ENCODE measurements at regions not wholly inside any gene's neighbourhood (a gene's known extent, or its start where the extent isn't known, plus 50 kb on each side); places are given as distances from the start of the nearest gene placed in this dataset.

- DNase-seq (no peak), ATAC-seq (replicated peaks) (no peak)
- peaks cover 11% of the 10 kb centered on the region in 2 donors for H3K9me3 Mint-ChIP-seq
- H3K4me3 Mint-ChIP-seq, result no peak overlapping the region
- no peaks in the 10 kb centered on the region for H3K36me3 Mint-ChIP-seq (ENCODE audit: insufficient read depth)
- H3K4me1 Mint-ChIP-seq (ENCODE audit: low read depth in 2 of 2), result no peaks in the 10 kb centered on the region
- H3K27ac Mint-ChIP-seq, result no peak overlapping the region
- no peaks in the 10 kb centered on the region for H3K27me3 Mint-ChIP-seq
Measured at GRCh38 chr11:106456647-106457046, 379.2 kb downstream of the AASDHPPT start.

DNA sequence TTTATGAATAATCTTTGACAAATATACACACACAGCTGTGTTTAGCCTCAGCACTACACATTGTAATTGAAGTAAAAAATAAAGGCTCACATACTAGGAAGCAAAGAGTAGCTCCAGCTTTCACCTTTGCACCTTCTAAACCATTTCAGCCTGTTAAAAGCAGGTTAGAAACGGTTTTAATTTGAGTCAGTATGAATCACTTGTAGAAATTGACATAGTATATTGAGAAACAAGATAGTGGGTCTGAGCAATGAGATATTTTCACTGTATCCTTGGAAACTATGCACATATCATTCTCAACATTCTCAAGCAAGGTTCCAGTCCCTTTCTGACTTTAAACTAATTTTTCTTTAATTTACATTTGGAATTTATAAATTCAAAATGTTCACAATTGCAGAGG lies 380.3 kb downstream of the AASDHPPT start:
- no peak overlapping the region for H3K4me3 Mint-ChIP-seq
- no peaks in the 10 kb centered on the region for H3K4me1 Mint-ChIP-seq (ENCODE audit: low read depth in 2 of 2)
- no peak overlapping the region for H3K27ac Mint-ChIP-seq
- no peaks in the 10 kb centered on the region for H3K27me3 Mint-ChIP-seq
- no peaks in the 10 kb centered on the region for H3K36me3 Mint-ChIP-seq (ENCODE audit: insufficient read depth)
- H3K9me3 Mint-ChIP-seq, result peaks cover 13 to 17% of the 10 kb centered on the region in 2 donors
- DNase-seq, result no peak
- no peak for ATAC-seq (replicated peaks)

DNA sequence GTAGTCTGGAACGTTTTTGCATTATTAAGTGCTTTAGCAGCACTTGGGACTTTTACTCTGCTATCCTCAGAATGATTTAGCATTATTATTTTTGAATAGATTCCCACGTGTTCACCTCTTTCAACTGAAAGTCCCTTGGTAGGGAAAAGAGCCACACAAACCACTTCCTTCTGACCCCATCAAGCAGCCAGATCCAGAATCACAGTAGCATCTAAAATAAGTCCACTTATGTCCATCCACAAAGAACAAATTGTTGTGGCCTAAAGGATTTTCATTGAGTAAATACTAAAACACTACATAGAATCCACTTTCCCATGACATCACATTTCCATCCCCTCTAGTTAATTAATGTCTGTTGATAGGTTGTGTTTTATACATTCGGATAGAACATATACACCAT lies 381.7 kb downstream of the AASDHPPT start:
- no peak overlapping the region for H3K4me3 Mint-ChIP-seq
- H3K27me3 Mint-ChIP-seq, result no peaks in the 10 kb centered on the region
- H3K27ac Mint-ChIP-seq, result no peak overlapping the region
- H3K4me1 Mint-ChIP-seq (ENCODE audit: low read depth in 2 of 2), result no peaks in the 10 kb centered on the region
- no peaks in the 10 kb centered on the region for H3K36me3 Mint-ChIP-seq (ENCODE audit: insufficient read depth)
- ATAC-seq (replicated peaks), result no peak
- no peak for DNase-seq
- H3K9me3 Mint-ChIP-seq, result peaks cover 10 to 17% of the 10 kb centered on the region in 2 donors

DNA sequence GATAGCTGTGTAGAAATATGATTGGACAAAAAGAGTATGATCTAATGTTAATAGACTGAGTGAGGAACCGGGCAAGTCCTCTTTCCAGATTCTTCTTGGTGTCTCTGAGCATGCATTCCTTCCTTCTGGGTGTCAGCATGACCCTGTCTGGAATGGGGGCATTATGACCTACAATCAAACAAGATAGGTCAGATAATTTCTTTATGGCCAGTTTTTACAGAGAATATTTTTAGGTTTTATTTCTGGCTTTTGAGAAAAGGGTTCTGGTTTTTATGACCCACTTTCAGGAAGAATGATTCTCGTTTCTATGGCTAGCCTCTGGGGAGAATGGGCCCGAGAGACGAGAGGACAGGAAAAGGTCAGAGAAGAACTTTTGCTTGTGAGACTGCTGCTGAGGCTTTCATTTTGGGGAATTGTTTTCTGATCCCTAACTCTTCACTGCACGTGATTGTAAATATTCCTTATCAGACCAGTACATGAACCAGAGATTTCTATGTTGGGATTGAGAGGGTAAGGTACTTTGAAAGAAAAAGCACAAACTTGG lies 383.8 kb downstream of the AASDHPPT start:
- no peaks in the 10 kb centered on the region for H3K36me3 Mint-ChIP-seq (ENCODE audit: insufficient read depth)
- H3K4me3 Mint-ChIP-seq, result no peak overlapping the region
- H3K9me3 Mint-ChIP-seq, result peaks cover 5 to 15% of the 10 kb centered on the region in 2 donors
- H3K4me1 Mint-ChIP-seq (ENCODE audit: low read depth in 2 of 2), result no peaks in the 10 kb centered on the region
- no peak for DNase-seq
- no peak overlapping the region for H3K27ac Mint-ChIP-seq
- H3K27me3 Mint-ChIP-seq, result no peaks in the 10 kb centered on the region
- no peak for ATAC-seq (replicated peaks)

DNA sequence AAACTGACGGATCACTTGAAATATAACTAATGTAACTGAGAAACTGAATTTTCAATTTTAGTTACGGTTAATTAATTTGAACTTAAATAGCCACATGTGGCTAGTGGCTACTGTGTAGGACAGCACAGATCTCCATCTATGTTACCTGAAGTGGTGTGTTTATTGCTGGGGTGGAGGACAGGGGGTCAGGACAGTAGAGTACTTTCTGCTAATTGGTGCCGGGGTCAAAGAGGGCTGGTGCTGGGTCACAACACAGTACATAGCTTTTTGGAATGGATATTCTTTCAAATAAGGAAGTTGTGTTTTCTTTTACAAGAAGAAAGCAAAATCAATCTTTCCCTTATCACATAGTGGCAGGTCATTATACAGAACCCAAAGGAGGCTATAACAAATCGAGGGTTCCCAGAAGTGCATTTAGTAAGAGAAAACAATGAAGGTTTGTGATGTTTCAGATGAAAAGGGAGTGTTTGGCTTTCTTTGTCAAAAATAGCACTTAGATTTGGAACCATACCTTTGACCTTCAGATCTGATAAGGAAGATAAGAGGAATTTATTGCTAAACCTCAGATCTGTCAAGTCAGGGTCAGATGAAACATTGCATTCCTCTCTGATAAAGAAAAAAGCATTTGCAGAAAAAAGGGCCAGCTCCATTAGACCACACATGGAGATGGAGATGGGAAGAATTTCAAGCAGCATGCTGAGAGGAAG lies 384.5 kb downstream of the AASDHPPT start:
- H3K27me3 Mint-ChIP-seq, result no peaks in the 10 kb centered on the region
- H3K4me3 Mint-ChIP-seq, result no peak overlapping the region
- peaks cover 5 to 15% of the 10 kb centered on the region in 2 donors for H3K9me3 Mint-ChIP-seq
- ATAC-seq (replicated peaks), result no peak
- DNase-seq, result no peak
- H3K27ac Mint-ChIP-seq, result no peak overlapping the region
- H3K36me3 Mint-ChIP-seq (ENCODE audit: insufficient read depth), result no peaks in the 10 kb centered on the region
- no peaks in the 10 kb centered on the region for H3K4me1 Mint-ChIP-seq (ENCODE audit: low read depth in 2 of 2)

DNA sequence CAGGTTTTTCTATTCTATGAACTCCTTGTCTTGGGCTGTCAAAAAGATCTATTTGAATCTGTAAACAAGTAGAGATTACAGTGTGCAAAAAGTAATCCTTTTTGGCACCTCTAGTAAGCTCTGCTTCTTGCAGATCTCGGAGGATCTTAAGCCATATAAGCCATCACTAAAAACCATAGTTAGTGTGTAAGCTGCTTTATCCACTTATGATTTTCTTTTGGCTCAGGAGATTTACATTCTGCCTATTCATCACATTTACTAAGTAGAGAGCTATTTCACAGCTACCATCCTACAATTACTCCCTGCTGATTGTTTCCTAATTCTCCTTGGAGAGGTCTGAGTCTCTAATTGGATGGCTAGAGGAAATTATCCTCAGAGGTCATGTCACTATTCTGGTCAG lies 385.7 kb downstream of the AASDHPPT start:
- peaks cover 5 to 15% of the 10 kb centered on the region in 2 donors for H3K9me3 Mint-ChIP-seq
- DNase-seq, result no peak
- H3K27me3 Mint-ChIP-seq, result no peaks in the 10 kb centered on the region
- H3K4me3 Mint-ChIP-seq, result no peak overlapping the region
- no peak overlapping the region for H3K27ac Mint-ChIP-seq
- no peaks in the 10 kb centered on the region for H3K36me3 Mint-ChIP-seq (ENCODE audit: insufficient read depth)
- H3K4me1 Mint-ChIP-seq (ENCODE audit: low read depth in 2 of 2), result no peaks in the 10 kb centered on the region
- ATAC-seq (replicated peaks), result no peak

- Mint-ChIP-seq H3K9me3 (peaks cover 8 to 15% of the 10 kb centered on the region in 2 donors), H3K4me3 (no peak overlapping the region), H3K36me3 (ENCODE audit: insufficient read depth) (no peaks in the 10 kb centered on the region), H3K4me1 (ENCODE audit: low read depth in 2 of 2) (no peaks in the 10 kb centered on the region), H3K27me3 (no peaks in the 10 kb centered on the region), H3K27ac (no peak overlapping the region)
- DNase-seq (no peak), ATAC-seq (replicated peaks) (no peak)
Measured at GRCh38 chr11:106463796-106464201, 386.3 kb downstream of the AASDHPPT start.

- H3K27ac Mint-ChIP-seq, result no peak overlapping the region
- no peaks in the 10 kb centered on the region for H3K4me1 Mint-ChIP-seq (ENCODE audit: low read depth in 2 of 2)
- H3K36me3 Mint-ChIP-seq (ENCODE audit: insufficient read depth), result no peaks in the 10 kb centered on the region
- ATAC-seq (replicated peaks) (no peak), DNase-seq (no peak)
- no peaks in the 10 kb centered on the region for H3K27me3 Mint-ChIP-seq
- H3K9me3 Mint-ChIP-seq, result peaks cover 8 to 15% of the 10 kb centered on the region in 2 donors
- H3K4me3 Mint-ChIP-seq, result no peak overlapping the region
Measured at GRCh38 chr11:106464728-106465127, 387.3 kb downstream of the AASDHPPT start.

- ATAC-seq (replicated peaks), result no peak
- Mint-ChIP-seq H3K27ac (no peak overlapping the region), H3K9me3 (peaks cover 6 to 15% of the 10 kb centered on the region in 2 donors), H3K36me3 (ENCODE audit: insufficient read depth) (no peaks in the 10 kb centered on the region), H3K4me1 (ENCODE audit: low read depth in 2 of 2) (no peaks in the 10 kb centered on the region), H3K4me3 (no peak overlapping the region), H3K27me3 (no peaks in the 10 kb centered on the region)
- no peak for DNase-seq
Measured at GRCh38 chr11:106466521-106467080, 389.1 kb downstream of the AASDHPPT start.

DNA sequence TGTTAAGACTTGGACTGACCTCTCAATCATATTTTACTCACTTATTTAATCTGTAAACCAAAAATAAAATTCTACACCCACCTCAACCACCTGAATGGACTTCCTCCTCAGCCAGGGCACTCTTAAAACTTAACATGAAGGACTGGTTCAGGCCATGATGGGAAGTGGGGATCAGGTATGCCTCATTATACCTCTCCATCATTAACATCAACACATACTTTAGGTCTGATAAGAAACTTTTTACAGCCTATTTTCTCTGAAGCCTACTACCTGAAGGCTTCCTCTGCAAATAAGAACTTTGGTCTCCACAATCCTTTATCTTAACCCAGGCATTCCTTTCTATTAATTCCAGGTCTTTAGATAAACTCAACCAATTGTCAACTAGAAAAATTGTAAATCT lies 390.0 kb downstream of the AASDHPPT start:
- H3K4me1 Mint-ChIP-seq (ENCODE audit: low read depth in 2 of 2), result no peaks in the 10 kb centered on the region
- H3K4me3 Mint-ChIP-seq, result no peak overlapping the region
- H3K27me3 Mint-ChIP-seq, result no peaks in the 10 kb centered on the region
- no peaks in the 10 kb centered on the region for H3K36me3 Mint-ChIP-seq (ENCODE audit: insufficient read depth)
- DNase-seq (no peak), ATAC-seq (replicated peaks) (no peak)
- H3K27ac Mint-ChIP-seq, result no peak overlapping the region
- H3K9me3 Mint-ChIP-seq, result peaks cover 4 to 9% of the 10 kb centered on the region in 2 donors

DNA sequence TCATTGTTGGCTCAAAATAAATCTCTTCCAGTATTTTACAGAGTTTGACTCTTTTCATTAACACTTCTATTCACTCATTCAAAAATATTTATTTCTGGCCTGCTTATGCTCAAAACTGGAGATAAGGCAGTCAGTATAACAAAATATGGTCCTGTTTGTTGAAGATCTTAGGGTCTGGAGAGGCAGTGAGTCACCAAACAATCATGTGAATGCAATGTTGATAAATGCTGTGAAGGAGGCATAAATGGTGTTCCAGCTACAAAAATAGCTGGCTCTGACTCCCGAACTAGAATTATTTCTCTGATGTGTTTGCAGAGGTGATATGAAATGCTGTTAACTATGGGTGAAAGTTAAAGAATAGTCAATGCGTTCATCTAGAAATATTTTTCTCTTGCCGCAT lies 390.6 kb downstream of the AASDHPPT start:
- no peak for ATAC-seq (replicated peaks)
- H3K4me1 Mint-ChIP-seq (ENCODE audit: low read depth in 2 of 2), result no peaks in the 10 kb centered on the region

DNA sequence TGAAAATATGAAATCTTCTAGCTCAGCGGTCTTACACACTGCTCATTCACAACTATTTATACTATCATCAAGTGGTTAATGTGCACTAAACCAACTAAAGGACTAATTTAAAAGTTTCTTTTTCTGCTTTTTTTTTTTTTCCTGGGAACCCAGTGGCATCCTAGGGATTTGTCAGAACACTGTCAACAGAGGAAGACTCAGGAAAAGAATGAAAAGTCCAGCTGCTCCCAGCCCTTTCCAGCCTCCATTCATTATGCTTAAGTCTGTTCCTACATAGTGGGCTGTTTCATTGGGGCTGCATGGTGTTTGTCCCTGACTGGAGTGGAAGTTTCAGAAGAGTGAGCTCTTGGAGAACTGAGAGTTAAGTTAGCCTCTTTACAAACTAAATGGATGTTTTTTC lies 391.1 kb downstream of the AASDHPPT start:
- DNase-seq, result no peak
- ATAC-seq (replicated peaks), result no peak
- peaks cover 4 to 9% of the 10 kb centered on the region in 2 donors for H3K9me3 Mint-ChIP-seq
- no peaks in the 10 kb centered on the region for H3K27me3 Mint-ChIP-seq
- no peaks in the 10 kb centered on the region for H3K36me3 Mint-ChIP-seq (ENCODE audit: insufficient read depth)
- no peak overlapping the region for H3K27ac Mint-ChIP-seq
- no peaks in the 10 kb centered on the region for H3K4me1 Mint-ChIP-seq (ENCODE audit: low read depth in 2 of 2)
- no peak overlapping the region for H3K4me3 Mint-ChIP-seq

More for the DNA sequence above, 390.6 kb downstream of the AASDHPPT start:
- H3K4me3 Mint-ChIP-seq, result no peak overlapping the region
- no peak overlapping the region for H3K27ac Mint-ChIP-seq
- H3K36me3 Mint-ChIP-seq (ENCODE audit: insufficient read depth), result no peaks in the 10 kb centered on the region
- H3K9me3 Mint-ChIP-seq, result peaks cover 4 to 9% of the 10 kb centered on the region in 2 donors
- no peak for DNase-seq
- H3K27me3 Mint-ChIP-seq, result no peaks in the 10 kb centered on the region

GRCh38 chr11:106470230-106470629 lies 392.8 kb downstream of the AASDHPPT start:
- Mint-ChIP-seq H3K27me3 (no peaks in the 10 kb centered on the region), H3K9me3 (peaks cover under 1 to 4% of the 10 kb centered on the region in 2 donors), H3K4me1 (ENCODE audit: low read depth in 2 of 2) (no peaks in the 10 kb centered on the region), H3K27ac (no peak overlapping the region), H3K4me3 (no peak overlapping the region), H3K36me3 (ENCODE audit: insufficient read depth) (no peaks in the 10 kb centered on the region)
- no peak for ATAC-seq (replicated peaks)
- DNase-seq, result no peak

- Mint-ChIP-seq H3K4me1 (ENCODE audit: low read depth in 2 of 2) (no peaks in the 10 kb centered on the region), H3K27ac (no peak overlapping the region), H3K36me3 (ENCODE audit: insufficient read depth) (no peaks in the 10 kb centered on the region), H3K27me3 (no peaks in the 10 kb centered on the region), H3K9me3 (peaks cover 0 to 4% of the 10 kb centered on the region in 2 donors), H3K4me3 (no peak overlapping the region)
- DNase-seq, result no peak
- ATAC-seq (replicated peaks), result no peak
Measured at GRCh38 chr11:106471276-106471675, 393.8 kb downstream of the AASDHPPT start.

Data from effector memory CD8-positive, alpha-beta T cell (primary cell).